ENCODE measurements at regions not wholly inside any gene's neighbourhood (a gene's known extent, or its start where the extent isn't known, plus 50 kb on each side); places are given as distances from the start of the nearest gene placed in this dataset.

- TF ChIP-seq EZH2phosphoT487 (IDR thresholded peaks at IDR 0.05; ENCODE audit: low read depth, severe bottlenecking, unreplicated experiment) (no peak), EZH2 (IDR thresholded peaks at IDR 0.05; ENCODE audit: borderline replicate concordance) (no peak)
- H2AFZ ChIP-seq = no peak overlapping the region
These were observed 220.3 kb upstream of the SKOR2 start for GRCh38 chr18:47471784-47472183.

GRCh38 chr18:47470941-47471340 lies 219.5 kb upstream of the SKOR2 start:
- WGBS (ENCODE audit: low lambda C conversion rate, missing lambda C conversion rate) = 45% methylated on average over 2 of the region's 2 CpGs
- TF ChIP-seq EZH2 (IDR thresholded peaks at IDR 0.05; ENCODE audit: borderline replicate concordance) = no peak
- TF ChIP-seq EZH2phosphoT487 (IDR thresholded peaks at IDR 0.05; ENCODE audit: low read depth, severe bottlenecking, unreplicated experiment) = no peak
- TF ChIP-seq CTCF (IDR thresholded peaks at IDR 0.05; ENCODE audit: poor library complexity) = no peak
- no peaks in the 10 kb centered on the region for H3K36me3 ChIP-seq (replicated peaks; ENCODE audit: insufficient read depth, low read depth)
- no peaks in the 10 kb centered on the region for H4K20me1 ChIP-seq (ENCODE audit: insufficient read depth, poor library complexity, severe bottlenecking)
- H3K27ac ChIP-seq = no peak overlapping the region
- no peaks in the 10 kb centered on the region for H3K9me2 ChIP-seq (replicated peaks; ENCODE audit: insufficient read depth)
- no peak for DNase-seq (ENCODE audit: low spot score)
- H3K9me3 ChIP-seq (ENCODE audit: low read depth) = no peaks in the 10 kb centered on the region
- no peak overlapping the region for H2AFZ ChIP-seq
- no peak overlapping the region for H3K4me2 ChIP-seq
- no peaks in the 10 kb centered on the region for H3K4me1 ChIP-seq (ENCODE audit: insufficient read depth)
- no peak overlapping the region for H3K4me3 ChIP-seq
- H3K79me2 ChIP-seq = no peaks in the 10 kb centered on the region
- H3K27me3 ChIP-seq = no peaks in the 10 kb centered on the region

More at GRCh38 chr18:47471784-47472183, 220.3 kb upstream of the SKOR2 start:
- H3K4me1 ChIP-seq (ENCODE audit: insufficient read depth) = no peaks in the 10 kb centered on the region
- H3K36me3 ChIP-seq (replicated peaks; ENCODE audit: insufficient read depth, low read depth) = no peaks in the 10 kb centered on the region
- H3K4me3 ChIP-seq = no peak overlapping the region
- no peaks in the 10 kb centered on the region for H3K9me2 ChIP-seq (replicated peaks; ENCODE audit: insufficient read depth)
- no peaks in the 10 kb centered on the region for H3K9me3 ChIP-seq (ENCODE audit: low read depth)
- no peak overlapping the region for H3K4me2 ChIP-seq
- H3K79me2 ChIP-seq = no peaks in the 10 kb centered on the region
- H4K20me1 ChIP-seq (ENCODE audit: insufficient read depth, poor library complexity, severe bottlenecking) = no peaks in the 10 kb centered on the region
- DNase-seq (ENCODE audit: low spot score) = no peak
- WGBS (ENCODE audit: low lambda C conversion rate, missing lambda C conversion rate) = 74% methylated on average over 2 of the region's 2 CpGs
- no peak overlapping the region for H3K27ac ChIP-seq
- no peaks in the 10 kb centered on the region for H3K27me3 ChIP-seq

DNA sequence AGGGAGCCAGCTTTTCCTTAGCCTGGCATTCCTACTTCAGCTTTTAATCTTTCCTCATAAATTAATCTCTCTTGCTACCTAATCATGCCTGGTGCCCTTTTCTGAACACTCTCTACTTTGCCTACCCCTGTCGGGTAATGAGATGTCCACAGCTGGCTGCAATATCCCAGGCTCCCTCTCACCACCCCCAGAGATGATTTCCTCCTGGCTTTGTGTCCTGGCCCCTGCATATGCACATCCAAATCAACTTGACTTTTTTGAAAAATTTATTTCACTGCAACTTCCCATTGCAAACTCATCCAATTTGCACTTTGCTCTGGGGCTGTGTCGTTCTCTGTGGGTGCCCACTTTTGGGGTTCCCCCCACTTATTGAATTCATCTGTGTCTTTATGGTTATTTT lies 218.1 kb upstream of the SKOR2 start:
- WGBS (ENCODE audit: low lambda C conversion rate, missing lambda C conversion rate) = 84% methylated on average over 2 of the region's 2 CpGs
- Histone ChIP-seq H3K79me2 (no peaks in the 10 kb centered on the region), H3K27me3 (no peaks in the 10 kb centered on the region), H3K9me2 (replicated peaks; ENCODE audit: insufficient read depth) (no peaks in the 10 kb centered on the region), H3K4me1 (ENCODE audit: insufficient read depth) (no peaks in the 10 kb centered on the region), H3K36me3 (replicated peaks; ENCODE audit: insufficient read depth, low read depth) (no peaks in the 10 kb centered on the region), H3K9me3 (ENCODE audit: low read depth) (no peaks in the 10 kb centered on the region), H3K27ac (no peak overlapping the region), H4K20me1 (ENCODE audit: insufficient read depth, poor library complexity, severe bottlenecking) (no peaks in the 10 kb centered on the region), H3K4me3 (no peak overlapping the region), H2AFZ (no peak overlapping the region), H3K4me2 (no peak overlapping the region)
- TF ChIP-seq CTCF (IDR thresholded peaks at IDR 0.05; ENCODE audit: poor library complexity) = no peak
- no peak for TF ChIP-seq EZH2 (IDR thresholded peaks at IDR 0.05; ENCODE audit: borderline replicate concordance)
- TF ChIP-seq EZH2phosphoT487 (IDR thresholded peaks at IDR 0.05; ENCODE audit: low read depth, severe bottlenecking, unreplicated experiment) = no peak
- no peak for DNase-seq (ENCODE audit: low spot score)

- DNase-seq (ENCODE audit: low spot score) = no peak
- no peaks in the 10 kb centered on the region for H3K9me2 ChIP-seq (replicated peaks; ENCODE audit: insufficient read depth)
- no peak overlapping the region for H3K4me3 ChIP-seq
- H3K36me3 ChIP-seq (replicated peaks; ENCODE audit: insufficient read depth, low read depth) = no peaks in the 10 kb centered on the region
- H4K20me1 ChIP-seq (ENCODE audit: insufficient read depth, poor library complexity, severe bottlenecking) = no peaks in the 10 kb centered on the region
- 87% methylated on average over 2 of the region's 2 CpGs for WGBS (ENCODE audit: low lambda C conversion rate, missing lambda C conversion rate)
- H3K4me1 ChIP-seq (ENCODE audit: insufficient read depth) = no peaks in the 10 kb centered on the region
- no peaks in the 10 kb centered on the region for H3K79me2 ChIP-seq
- H3K4me2 ChIP-seq = no peak overlapping the region
- no peak overlapping the region for H2AFZ ChIP-seq
- no peaks in the 10 kb centered on the region for H3K27me3 ChIP-seq
- no peaks in the 10 kb centered on the region for H3K9me3 ChIP-seq (ENCODE audit: low read depth)
- TF ChIP-seq CTCF (IDR thresholded peaks at IDR 0.05; ENCODE audit: poor library complexity) (no peak), EZH2 (IDR thresholded peaks at IDR 0.05; ENCODE audit: borderline replicate concordance) (no peak), EZH2phosphoT487 (IDR thresholded peaks at IDR 0.05; ENCODE audit: low read depth, severe bottlenecking, unreplicated experiment) (no peak)
- H3K27ac ChIP-seq = no peak overlapping the region
These were observed 210.5 kb upstream of the SKOR2 start for GRCh38 chr18:47461977-47462376.

All from hepatocyte (in vitro differentiated cells).